GM21825 (cell line): ENCODE measurements at regions not wholly inside any gene's neighbourhood (a gene's known extent, or its start where the extent isn't known, plus 50 kb on each side); places are given as distances from the start of the nearest gene placed in this dataset.
A peak's percentile ranks its signal among the peaks of the same experiment; 100 is the strongest.
"Not testable (repeated sequence)": the region's sequence is repeated elsewhere in the genome, so short reads cannot be mapped to it uniquely, and the experiment has no call there.

Experiments used
- ATAC-seq: cut with Tn5 transposase; IDR thresholded peaks from one replicate; pipeline ENCODE4 v1.9.1; 2021; ENCODE audit warnings: mild to moderate bottlenecking, moderate library complexity; ENCODE audit not compliant: unreplicated experiment

- no peak for ATAC-seq
Observed at GRCh38 chr5:97478483-97478882, 295.4 kb upstream of the RIOK2 start.

- ATAC-seq = no peak
Observed at GRCh38 chr5:97480313-97480712, 297.3 kb upstream of the RIOK2 start.

GRCh38 chr5:97488126-97488668, 305.1 kb upstream of the RIOK2 start:
- ATAC-seq = no peak

GRCh38 chr5:97489010-97489840, 306.2 kb upstream of the RIOK2 start:
- ATAC-seq = no peak

GRCh38 chr5:97494465-97494864, 311.4 kb upstream of the RIOK2 start:
- ATAC-seq = no peak

GRCh38 chr5:97495301-97495700, 312.3 kb upstream of the RIOK2 start:
- no peak for ATAC-seq

- no peak for ATAC-seq
Observed at GRCh38 chr5:97496037-97496436, 313.0 kb upstream of the RIOK2 start.

GRCh38 chr5:97498657-97499056, 315.6 kb upstream of the RIOK2 start:
- ATAC-seq = no peak

GRCh38 chr5:97499605-97500004, 316.6 kb upstream of the RIOK2 start:
- ATAC-seq = no peak

- no peak for ATAC-seq
Observed at GRCh38 chr5:97501286-97501964, 318.4 kb upstream of the RIOK2 start.

GRCh38 chr5:97501965-97502305, 318.9 kb upstream of the RIOK2 start:
- ATAC-seq = no peak

GRCh38 chr5:97508864-97509263, 325.8 kb upstream of the RIOK2 start:
- ATAC-seq = no peak

- ATAC-seq = not testable (repeated sequence)
Observed at GRCh38 chr5:97519565-97519964, 336.5 kb upstream of the RIOK2 start.

GRCh38 chr5:97523336-97523735, 340.3 kb upstream of the RIOK2 start:
- not testable (repeated sequence) for ATAC-seq

GRCh38 chr5:97525780-97526179, 342.7 kb upstream of the RIOK2 start:
- ATAC-seq = no peak

GRCh38 chr5:97528941-97529340, 345.9 kb upstream of the RIOK2 start:
- no peak for ATAC-seq

GRCh38 chr5:97529354-97529985, 346.4 kb upstream of the RIOK2 start:
- no peak for ATAC-seq

GRCh38 chr5:97531549-97531948, 348.5 kb upstream of the RIOK2 start:
- ATAC-seq = peak; percentile 94

- peak; percentile 53 for ATAC-seq
Observed at GRCh38 chr5:97534166-97534565, 351.1 kb upstream of the RIOK2 start.

- no peak for ATAC-seq
Observed at GRCh38 chr5:97536683-97537082, 353.6 kb upstream of the RIOK2 start.

GRCh38 chr5:97538912-97539311, 355.9 kb upstream of the RIOK2 start:
- no peak for ATAC-seq

- no peak for ATAC-seq
Observed at GRCh38 chr5:97541864-97542263, 358.8 kb upstream of the RIOK2 start.
